ENCODE measurements at regions not wholly inside any gene's neighbourhood (a gene's known extent, or its start where the extent isn't known, plus 50 kb on each side); places are given as distances from the start of the nearest gene placed in this dataset.

- no peak overlapping the region for H3K4me3 ChIP-seq
- ATAC-seq (no peak), DNase-seq (no peak)
- no peaks in the 10 kb centered on the region for H3K27me3 ChIP-seq (ENCODE audit: insufficient read depth in 3 of 3, low read length in 2 of 3)
- H3K36me3 ChIP-seq (ENCODE audit: insufficient read depth in 1 of 2, low read depth in 1 of 2), result no peaks in the 10 kb centered on the region
- H3K9me3 ChIP-seq, result no peaks in the 10 kb centered on the region
- no peak overlapping the region for H3K27ac ChIP-seq
- no peak for TF ChIP-seq CTCF (IDR thresholded peaks at IDR 0.05)
- intact Hi-C loops (cut with DNase I), result no loop called here
- WGBS, 3 donors, result 78 to 94% (median 88%) methylated on average over 6 of the region's 6 CpGs
- H3K4me1 ChIP-seq, result no peaks in the 10 kb centered on the region
Observed at GRCh38 chr4:13891544-13891939, 264.0 kb upstream of the BOD1L1 start.

- H3K36me3 ChIP-seq (ENCODE audit: insufficient read depth in 1 of 2, low read depth in 1 of 2), result no peaks in the 10 kb centered on the region
- ATAC-seq, result no peak
- no peak overlapping the region for H3K4me3 ChIP-seq
- no peaks in the 10 kb centered on the region for H3K9me3 ChIP-seq
- WGBS, 3 donors, result 60 to 71% (median 61%) methylated on average over 1 of the region's 1 CpG
- no peak for TF ChIP-seq CTCF (IDR thresholded peaks at IDR 0.05)
- no peak overlapping the region for H3K27ac ChIP-seq
- H3K4me1 ChIP-seq, result no peaks in the 10 kb centered on the region
- DNase-seq, result no peak
- H3K27me3 ChIP-seq (ENCODE audit: insufficient read depth in 3 of 3, low read length in 2 of 3), result no peaks in the 10 kb centered on the region
- intact Hi-C loops (cut with DNase I), result no loop called here
Observed at GRCh38 chr4:13892739-13893105, 265.2 kb upstream of the BOD1L1 start.

GRCh38 chr4:13893211-13893610 is 265.7 kb upstream of the BOD1L1 start:
- Histone ChIP-seq H3K4me3 (no peak overlapping the region), H3K9me3 (no peaks in the 10 kb centered on the region), H3K36me3 (ENCODE audit: insufficient read depth in 1 of 2, low read depth in 1 of 2) (no peaks in the 10 kb centered on the region), H3K4me1 (no peaks in the 10 kb centered on the region), H3K27ac (no peak overlapping the region), H3K27me3 (ENCODE audit: insufficient read depth in 3 of 3, low read length in 2 of 3) (no peaks in the 10 kb centered on the region)
- ATAC-seq, result no peak
- WGBS, 3 donors, result 57 to 68% (median 58%) methylated on average over 3 of the region's 3 CpGs
- intact Hi-C loops (cut with DNase I), result no loop called here
- TF ChIP-seq CTCF (IDR thresholded peaks at IDR 0.05), result no peak
- no peak for DNase-seq

DNA sequence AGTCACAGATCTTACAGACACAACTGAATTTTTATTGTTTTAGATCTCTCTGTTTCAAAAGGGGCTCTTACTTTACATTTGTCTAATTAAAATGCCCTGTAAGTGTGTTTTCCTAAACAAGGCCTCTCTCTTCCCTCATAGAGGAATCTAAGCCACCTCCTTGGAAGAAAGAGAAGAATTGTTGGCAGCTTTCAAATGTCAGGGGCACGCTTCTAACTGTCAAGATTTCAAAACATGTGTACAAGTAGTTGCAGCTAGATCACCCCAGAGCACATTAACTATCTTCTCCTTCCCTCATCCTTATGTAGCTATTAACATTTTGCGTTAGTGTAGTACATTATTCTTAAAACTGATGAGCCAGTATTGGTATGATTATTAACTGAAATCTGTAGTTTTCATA is 266.5 kb upstream of the BOD1L1 start:
- no peak for DNase-seq
- WGBS, 3 donors, result 64 to 83% (median 83%) methylated on average over 2 of the region's 2 CpGs
- Histone ChIP-seq H3K27ac (no peak overlapping the region), H3K27me3 (ENCODE audit: insufficient read depth in 3 of 3, low read length in 2 of 3) (no peaks in the 10 kb centered on the region), H3K4me3 (no peak overlapping the region), H3K4me1 (no peaks in the 10 kb centered on the region), H3K9me3 (no peaks in the 10 kb centered on the region), H3K36me3 (ENCODE audit: insufficient read depth in 1 of 2, low read depth in 1 of 2) (no peaks in the 10 kb centered on the region)
- intact Hi-C loops (cut with DNase I), result no loop called here
- TF ChIP-seq CTCF (IDR thresholded peaks at IDR 0.05), result no peak
- no peak for ATAC-seq

- TF ChIP-seq CTCF (IDR thresholded peaks at IDR 0.05), result no peak
- ATAC-seq (no peak), DNase-seq (no peak)
- Histone ChIP-seq H3K27me3 (ENCODE audit: insufficient read depth in 3 of 3, low read length in 2 of 3) (no peaks in the 10 kb centered on the region), H3K4me1 (no peaks in the 10 kb centered on the region), H3K27ac (no peak overlapping the region), H3K9me3 (no peaks in the 10 kb centered on the region), H3K4me3 (no peak overlapping the region), H3K36me3 (ENCODE audit: insufficient read depth in 1 of 2, low read depth in 1 of 2) (no peaks in the 10 kb centered on the region)
- intact Hi-C loops (cut with DNase I), result no loop called here
- WGBS, 3 donors, result 75 to 88% (median 80%) methylated on average over 4 of the region's 4 CpGs
Observed at GRCh38 chr4:13900780-13901179, 273.3 kb upstream of the BOD1L1 start.
